A549 (cell line): ENCODE measurements at regions not wholly inside any gene's neighbourhood (a gene's known extent, or its start where the extent isn't known, plus 50 kb on each side); places are given as distances from the start of the nearest gene placed in this dataset.

Source experiments
- ATAC-seq, 2 experiments: fragments of 200-7000 bp in 1 of 2; fragments of >200 bp in 1 of 2; cut with Nextera tagmentation in 1 of 2; cut with Tn5 transposase in 1 of 2; 3 replicates each; pipeline versions ENCODE4 v1.8.0 to v1.9.1; 2018 to 2020; ENCODE audit warnings: mild to moderate bottlenecking in 1 of 2, moderate library complexity in 1 of 2
- CTCF ChIA-PET: fragments of 300-600 bp; sonication (Branson Sonifier 250); formaldehyde crosslinking; extraction: SDS; loops from one replicate; lab custom pipeline; 2021; ENCODE audit warnings: antibody characterized with exemption, inconsistent platforms; lab: Yijun Ruan, JAX
- POLR2A ChIA-PET: fragments of 350-600 bp; formaldehyde crosslinking; extraction: SDS; loops from one replicate; lab custom pipeline; 2021; ENCODE audit warnings: antibody characterized with exemption, inconsistent platforms; lab: Yijun Ruan, JAX
- DNase-seq, 2 experiments: peaks; one replicate each; pipeline versions ENCODE4 v3.0.0 to v3.0.0-alpha.2; 2011 to 2016; ENCODE audit warnings: low read depth in 1 of 2, low spot score in 1 of 2
- FAIRE-seq: peaks from 2 replicates; lab custom pipeline; 2011; peaks lifted over from hg19 to GRCh38; lab: Jason Lieb, UNC
- H3K27ac ChIP-seq, 2 experiments: fragments of >200 bp; sonication (Bioruptor Twin); formaldehyde crosslinking; 3 replicates each; pipeline ENCODE4 v1.5.1; 2016 to 2017
- H3K4me1 ChIP-seq: fragments of >200 bp; sonication (Bioruptor Twin); formaldehyde crosslinking; 3 replicates; pipeline ENCODE4 v1.6.1; 2016
- H3K4me2 ChIP-seq: fragments of >200 bp; sonication (Bioruptor Twin); formaldehyde crosslinking; 3 replicates; pipeline ENCODE4 v1.6.1; 2016
- H3K4me3 ChIP-seq: fragments of >200 bp; sonication (Bioruptor Twin); formaldehyde crosslinking; 3 replicates; pipeline ENCODE4 v1.5.1; 2016
- H3K9me3 ChIP-seq: fragments of >200 bp; sonication (Bioruptor Twin); formaldehyde crosslinking; 3 replicates; pipeline ENCODE4 v1.6.1; 2016
- ATOH8 ChIP-seq: fragments of 250-450 bp; sonication (Bioruptor Pico); IDR thresholded peaks from 2 replicates; pipeline ENCODE4 v1.5.0; 2020; ENCODE audit warnings: low read depth, mild to moderate bottlenecking, moderate library complexity
- CBX2 ChIP-seq: fragments of 200-600 bp; sonication (generic); IDR thresholded peaks from 2 replicates; pipeline ENCODE4 v1.6.1; 2016; ENCODE audit warnings: low read depth, mild to moderate bottlenecking, borderline replicate concordance
- CEBPB ChIP-seq, 2 experiments: fragments of >200 bp in 1 of 2; sonication (Bioruptor Twin) in 1 of 2; formaldehyde crosslinking in 1 of 2; IDR thresholded peaks; 2 replicates each; pipeline ENCODE4 v1.6.1; 2012 to 2016
- EHMT2 ChIP-seq: fragments of 200-600 bp; sonication (generic); IDR thresholded peaks from 2 replicates; pipeline ENCODE4 v1.6.1; 2016; ENCODE audit warnings: antibody characterized with exemption, low read depth, mild to moderate bottlenecking, moderate library complexity
- GATA3 ChIP-seq: IDR thresholded peaks from 2 replicates; pipeline ENCODE4 v1.6.1; 2012; ENCODE audit warnings: borderline replicate concordance
- HES2 ChIP-seq: fragments of >200 bp; sonication (Bioruptor Twin); formaldehyde crosslinking; IDR thresholded peaks from 2 replicates; pipeline ENCODE4 v1.6.1; 2016
- HEYL ChIP-seq: fragments of 250-450 bp; sonication (Bioruptor Pico); IDR thresholded peaks from 2 replicates; pipeline ENCODE4 v1.8.0; 2021; ENCODE audit warnings: mild to moderate bottlenecking, moderate library complexity
- HMGXB4 ChIP-seq: fragments of 250-450 bp; sonication (Bioruptor Pico); IDR thresholded peaks from 2 replicates; pipeline ENCODE4 v1.5.0; 2021; ENCODE audit warnings: mild to moderate bottlenecking, moderate library complexity, borderline replicate concordance
- HOXA7 ChIP-seq: fragments of 250-450 bp; sonication (Bioruptor Pico); IDR thresholded peaks from 2 replicates; pipeline ENCODE4 v1.5.0; 2020; ENCODE audit warnings: mild to moderate bottlenecking, moderate library complexity
- KDM1A ChIP-seq: fragments of 200-600 bp; sonication (generic); IDR thresholded peaks from 2 replicates; pipeline ENCODE4 v1.6.1; 2016; ENCODE audit warnings: low read depth, mild to moderate bottlenecking
- NFE2L2 ChIP-seq: fragments of 150-350 bp; conservative IDR thresholded peaks from 2 replicates; pipeline ENCODE4 v1.6.1; 2014; ENCODE audit warnings: low read length
- RAD21 ChIP-seq, 2 experiments: fragments of >200 bp in 1 of 2; sonication (Bioruptor Twin) in 1 of 2; formaldehyde crosslinking in 1 of 2; IDR thresholded peaks in 1 of 2; conservative IDR thresholded peaks in 1 of 2; 2 replicates in 1 of 2; 3 replicates in 1 of 2; pipeline ENCODE4 v1.6.1; 2012 to 2018; ENCODE audit warnings: inconsistent platforms in 1 of 2
- REST ChIP-seq: fragments of 200-600 bp; sonication (generic); IDR thresholded peaks from 2 replicates; pipeline ENCODE4 v1.6.1; 2016; ENCODE audit warnings: antibody characterized with exemption, mild to moderate bottlenecking, moderate library complexity
- SMC3 ChIP-seq: fragments of >200 bp; sonication (Bioruptor Twin); formaldehyde crosslinking; IDR thresholded peaks from 3 replicates; pipeline ENCODE4 v1.6.1; 2018; ENCODE audit warnings: inconsistent platforms
- SREBF2 ChIP-seq: fragments of 450-650 bp; IDR thresholded peaks from 2 replicates; pipeline ENCODE4 v1.6.1; 2014; ENCODE audit warnings: mild to moderate bottlenecking, moderate library complexity
- TFCP2L1 ChIP-seq: fragments of 250-450 bp; sonication (Bioruptor Pico); IDR thresholded peaks from 2 replicates; pipeline ENCODE4 v1.5.0; 2021; ENCODE audit warnings: mild to moderate bottlenecking
- USF2 ChIP-seq: fragments of 450-650 bp; IDR thresholded peaks from 2 replicates; pipeline ENCODE4 v1.6.1; 2014; ENCODE audit warnings: antibody characterized with exemption
- ZNF302 ChIP-seq: fragments of 250-450 bp; sonication (Bioruptor Pico); IDR thresholded peaks from 2 replicates; pipeline ENCODE4 v1.9.0; 2021; ENCODE audit warnings: inconsistent platforms, mild to moderate bottlenecking, moderate library complexity
- ZSCAN20 ChIP-seq: fragments of 250-450 bp; sonication (Bioruptor Pico); IDR thresholded peaks from 2 replicates; pipeline ENCODE4 v1.8.0; 2022; ENCODE audit warnings: mild to moderate bottlenecking, moderate library complexity
- WGBS: methylation state at CpG from one replicate; pipeline ENCODE4 v1.1.6; 2017; ENCODE audit errors: missing lambda C conversion rate; 5-methylcytosine and 5-hydroxymethylcytosine counted together

- 53% methylated on average over 22 of the region's 38 CpGs for WGBS
- DNase-seq (no peak), ATAC-seq (no peak), FAIRE-seq (no peak)
- Histone ChIP-seq H3K4me2 (no peak overlapping the region), H3K27ac (no peak overlapping the region), H3K4me3 (no peak overlapping the region), H3K4me1 (no peaks in the 10 kb centered on the region), H3K9me3 (no peaks in the 10 kb centered on the region)
- ChIA-PET POLR2A (no interaction called here), CTCF (no interaction called here)
- TF ChIP-seq RAD21 (conservative IDR thresholded peaks at IDR 0.05 in 1 of 2, IDR thresholded peaks at IDR 0.05 in 1 of 2) (no peak), HES2 (no peak), KDM1A (no peak), TFCP2L1 (CRISPR knock-in tag) (no peak), HOXA7 (CRISPR knock-in tag) (no peak)
These were observed 392.0 kb upstream of the CCDC196 start for GRCh38 chr14:66094001-66094727.

GRCh38 chr14:66099451-66099850, 386.7 kb upstream of the CCDC196 start:
- DNase-seq (no peak), ATAC-seq (no peak), FAIRE-seq (no peak)
- POLR2A ChIA-PET: no interaction called here
- CTCF ChIA-PET: interaction anchor here (0.6 to 2.6 kb wide), 2 partner anchors 29 to 218 kb away, joined by 3 to 6 read pairs; no protein-coding TSS in a partner anchor
- TF ChIP-seq ZNF302 (CRISPR knock-in tag): no peak
- TF ChIP-seq ATOH8 (CRISPR knock-in tag): no peak
- TF ChIP-seq SREBF2: no peak
- no peak for TF ChIP-seq HMGXB4 (CRISPR knock-in tag)
- TF ChIP-seq CEBPB (IDR thresholded peaks at IDR 0.05): no peak
- TF ChIP-seq REST: no peak
- no peak for TF ChIP-seq HEYL (CRISPR knock-in tag)
- TF ChIP-seq USF2: no peak
- no peak for TF ChIP-seq EHMT2
- no peak for TF ChIP-seq NFE2L2
- TF ChIP-seq ZSCAN20: no peak
- TF ChIP-seq SMC3: no peak
- no peak for TF ChIP-seq RAD21 (conservative IDR thresholded peaks at IDR 0.05 in 1 of 2, IDR thresholded peaks at IDR 0.05 in 1 of 2)
- TF ChIP-seq GATA3: no peak
- no peak for TF ChIP-seq CBX2
- Histone ChIP-seq H3K4me1 (no peaks in the 10 kb centered on the region), H3K4me3 (no peak overlapping the region), H3K9me3 (no peaks in the 10 kb centered on the region), H3K27ac (no peak overlapping the region), H3K4me2 (no peak overlapping the region)
- no CpG with 5 or more reads among the region's 4 CpGs for WGBS
